ENCODE measurements at regions not wholly inside any gene's neighbourhood (a gene's known extent, or its start where the extent isn't known, plus 50 kb on each side); places are given as distances from the start of the nearest gene placed in this dataset.

DNA sequence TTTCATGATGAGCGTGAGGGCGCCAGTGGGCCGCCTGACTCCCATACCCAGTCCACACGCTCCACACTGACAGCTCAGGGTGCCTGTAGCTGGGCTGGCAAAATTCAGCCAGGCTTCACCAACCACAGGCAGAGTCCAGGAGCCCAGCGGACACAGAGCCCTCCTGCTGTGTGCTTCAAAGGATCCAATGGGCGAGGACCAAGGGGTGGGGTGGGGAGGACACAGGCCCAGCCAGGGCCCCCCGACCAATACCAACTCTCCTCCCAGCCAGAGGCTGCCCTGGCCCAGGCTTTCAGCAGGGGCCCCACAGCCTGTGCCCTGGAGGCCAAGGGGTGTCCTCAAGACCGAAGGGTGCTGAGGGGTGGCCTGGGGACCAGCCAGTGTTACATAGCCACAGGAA, 336.1 kb downstream of the CTTN start:
- TF ChIP-seq POLR2A (IDR thresholded peaks at IDR 0.05; ENCODE audit: low read length) (no peak), GATA1 (IDR thresholded peaks at IDR 0.05; ENCODE audit: low read depth, low read length) (no peak)

Data from erythroblast (primary cell).